T-helper 2 cell treated with Interferon-gamma antibody and Interleukin-4, amounts not matched to agents 100 ng/mL and 5 ng/mL, for 36 hours (primary cell): ENCODE measurements at regions not wholly inside any gene's neighbourhood (a gene's known extent, or its start where the extent isn't known, plus 50 kb on each side); places are given as distances from the start of the nearest gene placed in this dataset.
"Not testable (repeated sequence)": the region's sequence is repeated elsewhere in the genome, so short reads cannot be mapped to it uniquely, and the experiment has no call there.

Experiments
- intact Hi-C: fragments of 100-400 bp; cut with micrococcal nuclease; formaldehyde crosslinking; loops from one replicate; pipeline ENCODE4 v1.15.1; 2023

DNA sequence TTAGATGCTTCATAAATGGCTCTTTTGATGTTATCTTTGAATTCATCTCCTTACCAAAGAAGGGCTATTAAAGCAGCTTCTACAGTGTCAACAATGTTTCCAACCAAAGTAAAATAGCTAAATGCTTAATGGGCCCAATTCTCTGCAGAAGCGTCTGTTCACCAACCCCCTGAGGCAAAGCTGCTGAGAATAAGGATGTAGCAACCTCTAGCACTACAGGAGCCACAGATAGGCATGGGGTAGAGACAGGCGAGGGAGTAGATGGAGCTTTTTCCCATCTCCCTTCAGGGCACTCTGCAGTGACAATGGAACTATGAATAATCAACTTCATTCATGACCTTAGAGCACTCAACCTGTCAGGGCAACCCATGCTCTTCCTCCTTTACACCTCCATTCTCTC is 134.1 kb downstream of the FZD1 start:
- intact Hi-C loops = no loop called here

DNA sequence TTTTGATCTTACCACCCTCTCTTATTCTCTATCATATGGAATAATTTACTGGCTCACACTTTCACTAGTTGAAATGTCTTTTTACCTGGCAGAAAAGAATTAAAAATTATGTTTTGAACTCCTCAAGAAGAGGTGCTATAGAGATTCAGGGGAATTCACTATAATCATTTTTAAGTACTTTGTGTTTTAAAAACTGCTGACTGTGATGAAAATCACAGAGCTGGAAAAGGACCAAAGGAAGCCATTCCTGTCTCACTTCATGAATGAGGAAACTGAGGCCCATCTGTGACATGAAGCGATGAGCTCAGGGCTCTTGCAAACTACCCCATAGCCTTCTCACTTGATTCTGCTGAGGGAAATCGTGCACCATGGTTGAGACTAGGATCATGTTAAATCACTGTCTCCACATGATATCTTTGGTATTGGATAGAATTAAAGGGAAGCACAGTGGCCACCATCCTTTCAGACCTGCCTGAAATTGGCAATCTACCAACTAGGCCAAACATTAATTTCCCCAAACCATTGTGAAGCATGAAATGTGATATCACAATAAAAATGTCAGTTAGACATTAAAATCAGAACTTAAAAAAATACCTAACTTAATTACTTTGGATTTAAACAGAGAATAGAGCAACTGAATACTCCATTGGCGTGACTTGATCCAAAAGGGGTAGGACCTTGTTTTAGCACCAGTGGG is 141.0 kb downstream of the FZD1 start:
- intact Hi-C loops = no loop called here

DNA sequence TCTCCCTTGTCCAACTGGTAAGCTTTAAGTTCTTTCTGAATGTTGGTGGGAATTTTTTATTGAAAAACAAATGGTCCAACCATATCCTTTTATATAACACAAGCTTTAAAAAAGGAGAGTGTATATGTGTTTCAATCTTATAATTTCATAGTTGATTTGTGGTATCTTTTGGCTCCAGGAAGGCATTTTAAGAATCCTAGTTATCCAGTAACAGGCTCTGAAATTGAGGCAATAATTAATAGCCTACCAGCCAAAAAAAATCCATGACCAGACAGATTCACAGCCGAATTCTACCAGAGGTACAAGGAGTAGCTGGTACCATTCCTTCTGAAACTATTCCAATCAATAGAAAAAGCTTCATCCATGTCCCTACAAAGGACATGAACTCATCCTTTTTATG is 141.6 kb downstream of the FZD1 start:
- intact Hi-C loops = not testable (repeated sequence)

DNA sequence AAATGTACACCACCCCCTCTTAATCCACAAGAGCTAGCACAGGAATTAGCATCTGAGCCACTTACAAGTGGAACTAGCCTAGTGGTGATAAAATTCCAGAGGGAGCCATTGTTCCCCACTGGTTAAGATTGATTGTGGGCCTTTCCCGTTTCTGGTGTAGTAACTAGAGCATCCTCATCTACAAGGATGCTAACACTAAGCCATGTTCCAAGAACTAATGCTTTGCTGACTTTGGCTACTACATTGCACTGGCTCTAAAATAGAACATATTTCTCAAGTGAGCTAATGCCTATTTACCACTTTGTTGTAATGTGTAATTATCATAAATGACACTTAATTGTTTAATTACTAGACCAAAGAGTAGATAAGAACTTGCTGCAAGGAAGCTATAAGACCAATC is 143.7 kb downstream of the FZD1 start:
- intact Hi-C loops = no loop called here

DNA sequence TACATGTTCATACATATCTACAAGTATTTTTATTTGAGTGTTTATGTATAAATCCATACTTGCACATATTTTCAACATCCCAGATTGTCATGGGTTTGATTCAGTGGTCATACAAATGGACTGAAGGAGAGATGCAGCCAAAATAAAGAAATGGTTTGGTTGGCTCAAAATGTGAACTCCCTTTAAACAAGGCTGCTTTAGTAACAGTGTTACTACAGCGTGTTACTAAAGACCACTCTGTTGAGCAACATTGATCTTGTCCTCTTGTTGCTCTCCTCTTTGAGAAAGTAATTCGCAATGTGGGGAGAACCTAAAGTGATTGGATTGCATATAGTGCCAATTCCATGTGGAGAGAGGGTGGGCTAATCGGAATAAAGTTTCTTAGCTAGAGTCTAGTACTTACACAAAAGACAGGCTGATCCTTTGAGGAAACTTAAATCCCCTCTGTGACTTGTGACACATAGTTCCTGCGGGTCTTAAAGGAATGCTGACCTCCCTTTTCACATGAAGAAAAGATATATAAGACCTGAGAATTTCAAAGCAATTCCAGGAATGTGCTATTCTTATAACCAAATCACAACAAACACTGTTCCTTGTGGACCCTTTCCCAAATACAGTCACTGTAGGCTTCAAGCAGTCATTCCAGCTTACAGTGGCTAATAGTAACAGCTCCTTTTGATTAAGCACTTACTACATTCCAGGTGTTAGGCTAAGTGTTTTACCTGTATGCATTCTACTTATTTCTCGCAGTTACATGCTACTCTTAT is 144.3 kb downstream of the FZD1 start:
- intact Hi-C loops = no loop called here

DNA sequence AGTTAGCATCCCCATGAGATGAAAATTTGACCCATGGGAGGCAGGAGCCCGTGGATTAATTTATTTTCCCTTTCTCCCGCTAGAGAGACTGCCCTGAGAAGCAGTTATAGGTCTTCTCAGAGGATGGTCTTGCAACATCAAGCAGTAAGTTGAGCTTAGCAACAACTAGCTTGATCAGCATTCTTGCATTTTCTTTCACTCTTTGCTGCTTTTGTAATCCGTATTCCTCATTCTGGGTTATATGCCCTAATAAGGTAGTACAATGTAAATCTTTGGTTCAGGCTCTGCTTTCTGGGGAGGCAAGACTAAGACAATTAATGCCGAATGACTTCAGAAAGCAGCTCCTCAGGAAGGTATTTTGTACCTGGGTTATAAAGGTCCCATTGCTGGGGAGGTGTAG is 146.8 kb downstream of the FZD1 start:
- intact Hi-C loops = no loop called here

DNA sequence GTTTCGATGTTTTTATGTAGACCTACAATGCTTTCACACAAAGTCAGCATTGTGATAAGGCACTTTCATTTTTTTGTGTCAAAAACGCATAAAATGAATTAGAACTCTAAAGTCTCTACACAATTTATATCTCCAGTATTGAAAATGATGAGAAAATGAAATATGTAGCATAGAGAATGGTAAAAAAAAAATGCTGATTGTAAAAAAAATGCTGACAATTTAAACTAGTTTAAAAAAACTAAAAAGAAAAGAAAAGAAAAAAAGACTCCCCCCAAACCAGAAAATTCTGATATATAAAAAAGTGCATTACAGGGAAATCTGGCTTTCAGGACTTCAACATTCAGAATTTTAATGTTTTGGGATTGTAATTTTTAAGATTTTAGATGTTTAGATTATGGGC is 148.1 kb downstream of the FZD1 start:
- intact Hi-C loops = no loop called here

DNA sequence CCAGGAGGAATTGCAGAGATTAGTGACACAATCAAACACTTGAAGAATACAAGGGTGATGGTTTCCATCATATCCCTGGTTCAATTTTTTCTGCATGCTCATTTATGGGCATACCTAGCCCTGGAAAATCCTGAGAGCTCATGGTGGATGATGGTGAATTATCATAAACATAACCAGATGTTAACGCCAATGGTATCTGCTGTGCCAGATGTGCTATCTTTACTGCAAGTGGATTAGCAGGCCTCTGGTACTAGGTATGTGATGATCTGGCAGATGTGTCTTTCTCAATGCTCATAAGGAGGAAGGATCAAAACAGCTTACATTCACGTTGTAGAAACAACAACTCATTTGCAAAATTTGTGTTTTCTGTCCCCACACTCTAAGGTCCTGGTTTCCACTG is 150.5 kb downstream of the FZD1 start:
- intact Hi-C loops = no loop called here

DNA sequence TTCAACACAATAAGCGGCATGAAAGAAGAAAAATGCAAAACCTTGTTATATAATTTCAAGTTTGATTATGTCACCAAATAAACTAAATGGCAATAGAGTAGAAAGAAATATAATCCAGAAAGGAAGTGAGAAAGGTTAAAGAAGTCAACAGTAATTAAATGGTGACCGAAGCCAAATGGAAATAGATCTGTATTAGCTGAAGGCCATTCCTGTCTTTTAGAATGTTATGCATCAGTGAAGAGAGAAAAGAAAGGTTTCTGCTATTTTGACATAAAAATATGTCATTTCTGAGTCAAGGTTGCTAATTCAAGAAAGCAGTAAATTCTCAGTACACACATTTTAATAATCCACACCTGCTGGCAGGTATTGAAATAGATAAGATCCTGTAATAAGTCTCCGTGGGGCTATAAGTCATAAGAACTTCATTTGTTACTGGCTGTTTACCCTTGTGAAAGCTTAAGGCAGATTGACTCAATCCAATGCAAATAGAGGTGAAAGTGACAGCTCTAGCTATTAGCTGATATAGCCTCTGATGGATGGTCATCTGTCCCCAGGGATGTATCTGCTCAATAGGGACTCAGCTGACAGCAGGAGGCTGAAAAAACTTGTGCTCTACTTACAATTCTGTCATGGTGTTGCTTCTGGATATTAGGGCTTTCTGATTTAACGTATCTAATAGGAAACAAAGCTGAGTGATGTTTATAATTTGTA is 152.1 kb downstream of the FZD1 start:
- intact Hi-C loops = no loop called here

DNA sequence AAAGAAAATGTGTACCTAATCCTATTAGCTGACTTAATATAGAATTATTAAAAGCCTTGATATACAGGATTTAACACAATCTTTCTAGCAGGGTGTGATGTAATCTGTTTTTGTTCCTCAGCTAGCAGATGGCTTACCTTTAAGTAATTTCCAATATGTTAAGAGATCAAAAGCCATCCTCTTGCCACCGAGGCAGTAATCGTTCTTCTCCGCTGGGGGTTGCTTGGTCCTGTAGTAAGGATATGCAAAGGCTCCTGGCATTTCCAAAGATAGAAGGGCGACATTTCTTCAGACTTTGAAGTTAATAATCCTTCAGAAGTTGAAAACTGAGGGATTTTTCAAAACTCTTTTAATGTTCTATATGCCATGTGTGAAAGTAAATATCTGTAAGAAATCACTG is 156.4 kb downstream of the FZD1 start:
- intact Hi-C loops = no loop called here

DNA sequence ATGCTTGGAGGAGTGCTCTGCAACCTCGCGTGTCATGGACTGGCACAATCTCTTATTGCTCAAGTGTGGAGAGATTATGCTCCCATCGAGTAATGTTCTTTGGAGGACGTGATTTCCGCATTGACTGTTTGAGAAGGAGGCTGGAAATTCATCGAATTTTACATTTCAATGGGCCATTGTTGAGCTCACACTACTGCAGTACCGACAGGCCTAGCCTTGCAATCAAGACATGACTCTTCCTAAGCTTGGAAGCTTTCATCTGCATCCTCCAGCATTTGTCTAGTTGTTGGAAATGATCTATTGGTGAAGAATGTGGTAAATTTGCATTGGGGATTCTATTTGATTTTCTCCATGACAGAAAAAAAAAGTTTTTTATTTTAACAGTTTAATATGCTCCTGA is 156.8 kb downstream of the FZD1 start:
- intact Hi-C loops = no loop called here

DNA sequence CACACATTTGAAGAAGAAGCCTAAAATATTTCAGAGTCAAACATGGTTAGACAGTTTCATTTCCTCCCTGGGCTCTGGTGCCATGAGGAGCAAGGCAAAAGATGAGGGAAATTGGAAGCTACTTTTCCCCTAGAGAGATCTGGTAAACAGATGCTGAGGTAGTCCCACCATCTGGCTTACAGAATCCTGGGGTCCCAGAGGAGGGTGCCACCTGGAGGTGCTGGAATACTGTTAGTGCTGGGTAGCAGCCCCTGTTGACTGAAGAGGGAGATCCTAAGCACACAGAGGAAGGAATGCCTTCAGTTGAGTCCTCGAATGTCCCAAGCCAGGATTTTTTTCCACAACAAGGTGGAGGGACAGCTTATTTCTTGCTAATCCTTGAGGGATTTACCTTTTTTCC is 160.1 kb downstream of the FZD1 start:
- intact Hi-C loops = no loop called here

DNA sequence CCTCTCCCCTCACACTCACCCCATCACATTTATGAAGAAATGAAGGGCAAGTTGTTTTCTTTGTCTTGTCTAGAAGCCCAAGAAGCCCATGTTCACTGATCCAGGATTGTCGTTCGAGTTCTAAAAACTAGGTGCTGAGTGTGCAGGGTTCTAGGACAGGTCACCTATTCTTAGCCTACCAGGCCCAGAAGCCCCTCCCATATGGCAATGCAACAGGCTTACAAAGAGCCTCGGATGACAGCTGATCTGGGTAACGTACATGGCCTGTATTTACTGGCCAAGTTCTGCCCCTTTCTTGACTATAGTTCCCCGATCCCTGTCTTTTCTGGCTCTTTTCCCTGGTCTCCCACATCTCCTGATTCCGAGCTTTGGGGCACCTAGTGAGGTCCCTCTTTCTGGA is 160.9 kb downstream of the FZD1 start:
- intact Hi-C loops = no loop called here

DNA sequence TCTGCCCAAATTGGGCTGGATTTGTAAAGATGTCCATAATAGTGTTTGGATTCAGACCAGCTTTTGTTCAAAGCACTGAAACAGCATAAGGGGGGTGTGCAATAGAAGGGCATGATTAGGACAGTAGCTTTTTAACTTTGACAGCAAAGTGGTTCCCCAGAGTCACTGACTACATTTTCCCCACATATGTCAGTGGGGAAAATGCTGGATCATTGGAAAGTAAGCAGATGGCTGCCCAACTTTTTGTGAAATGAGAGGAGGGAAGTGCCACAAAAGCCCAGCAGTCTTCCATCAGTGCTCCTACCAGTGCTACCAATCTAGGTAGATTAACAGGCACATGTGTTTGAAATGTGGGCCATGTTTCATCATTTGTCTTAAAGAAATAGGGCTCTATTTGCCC is 162.8 kb downstream of the FZD1 start:
- intact Hi-C loops = no loop called here

DNA sequence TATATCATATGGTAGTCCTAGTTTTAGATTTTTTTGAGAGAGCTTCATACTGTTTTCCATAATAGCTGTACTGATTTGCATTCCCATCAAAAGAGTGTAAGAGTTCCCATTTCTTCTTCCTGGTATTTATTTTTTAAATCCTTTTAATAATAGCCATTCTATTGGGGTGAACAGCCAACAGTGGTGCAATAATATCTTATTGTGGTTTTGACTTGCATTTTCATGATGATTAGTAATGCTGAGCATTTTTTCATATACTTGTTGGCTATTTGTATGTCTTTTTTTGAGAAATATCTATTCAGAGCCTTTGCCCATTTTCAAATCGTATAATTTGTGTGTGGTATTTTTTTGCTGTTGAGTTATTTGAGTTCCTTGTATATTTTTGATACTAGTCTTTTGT is 167.4 kb downstream of the FZD1 start:
- intact Hi-C loops = no loop called here

DNA sequence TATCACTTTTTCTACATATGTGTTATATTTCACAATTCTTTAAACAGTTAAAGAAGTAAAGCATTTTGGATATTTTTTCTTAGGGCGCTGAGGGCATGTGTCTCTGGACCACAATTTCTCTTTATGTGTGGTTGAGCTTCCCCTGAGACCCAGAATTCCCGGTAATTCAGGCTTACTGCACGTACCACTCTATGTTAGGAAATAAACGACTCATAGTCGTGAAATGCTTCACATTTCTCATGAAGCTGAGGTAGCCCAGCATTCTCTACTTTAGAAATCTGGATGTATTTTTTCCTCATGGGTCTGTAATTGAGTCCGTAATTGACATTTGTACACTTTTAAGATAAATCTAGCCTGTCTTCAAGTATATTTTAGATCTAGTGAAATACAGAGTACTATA is 170.6 kb downstream of the FZD1 start:
- intact Hi-C loops = no loop called here

DNA sequence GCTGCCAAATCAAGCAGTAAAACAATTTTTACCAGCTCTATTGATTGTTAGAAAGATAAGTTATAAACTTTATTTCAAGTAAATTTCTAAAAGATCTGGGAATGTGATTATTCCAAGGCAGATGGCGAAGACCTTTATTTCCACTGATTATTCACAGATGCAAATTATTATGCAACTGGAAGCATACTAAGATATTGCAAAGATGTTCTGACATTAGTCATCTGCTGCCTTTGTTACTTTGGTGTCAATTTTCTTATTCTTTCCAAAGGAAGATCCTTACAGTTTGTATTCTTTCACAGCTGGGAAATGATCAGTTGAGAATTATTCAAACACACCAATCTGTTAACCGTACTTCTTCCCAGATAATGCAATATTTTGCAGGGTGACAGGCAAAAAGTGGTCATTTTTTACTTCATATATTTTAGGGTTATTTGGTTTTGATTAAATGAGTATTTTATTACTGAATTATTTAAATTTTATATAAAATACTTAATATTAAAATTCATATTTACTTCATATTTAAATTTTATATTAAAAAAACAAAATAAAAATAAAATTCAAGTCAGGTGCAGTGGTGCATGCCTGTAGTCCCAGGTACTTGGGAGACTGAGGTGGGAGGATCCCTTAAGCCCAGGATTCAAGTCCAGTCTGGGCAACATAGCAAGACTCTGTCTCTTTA is 171.3 kb downstream of the FZD1 start:
- intact Hi-C loops = no loop called here

DNA sequence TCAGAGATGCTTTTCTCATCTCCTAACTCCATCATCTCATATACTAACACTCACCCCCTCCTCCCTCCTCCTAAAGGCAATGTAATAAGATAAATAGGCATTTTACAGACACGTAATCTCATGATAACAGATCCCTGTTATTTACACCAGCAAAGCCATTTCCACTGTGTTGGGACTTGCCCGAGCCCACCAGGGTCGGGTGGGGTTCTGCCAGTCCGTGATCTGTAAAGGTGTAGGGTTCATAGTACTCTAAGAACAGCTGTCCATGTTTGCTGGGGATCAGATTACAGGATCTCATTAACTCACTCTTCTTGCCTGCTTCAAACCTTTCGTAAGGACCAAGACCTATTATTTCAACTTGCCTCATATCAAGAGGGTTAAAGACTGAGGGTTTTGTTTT is 172.4 kb downstream of the FZD1 start:
- intact Hi-C loops = no loop called here

DNA sequence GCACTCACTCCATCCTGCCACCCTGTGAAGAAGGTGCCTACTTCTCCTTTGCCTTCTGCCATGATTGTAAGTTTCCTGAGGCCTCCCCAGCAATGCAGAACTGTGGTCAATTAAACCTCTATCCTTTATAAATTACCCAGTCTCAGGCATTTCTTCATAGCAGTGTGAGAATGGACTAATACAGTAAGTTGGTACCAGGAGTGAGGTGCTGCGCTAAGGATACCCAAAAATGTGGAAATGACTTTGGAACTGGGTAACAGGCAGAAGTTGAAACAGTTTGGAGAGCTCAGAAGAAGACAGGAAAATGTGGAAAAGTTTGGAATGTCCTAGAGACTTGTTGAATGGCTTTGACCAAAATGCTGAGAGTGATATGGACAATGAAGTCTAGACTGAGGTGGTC is 176.0 kb downstream of the FZD1 start:
- intact Hi-C loops = not testable (repeated sequence)

DNA sequence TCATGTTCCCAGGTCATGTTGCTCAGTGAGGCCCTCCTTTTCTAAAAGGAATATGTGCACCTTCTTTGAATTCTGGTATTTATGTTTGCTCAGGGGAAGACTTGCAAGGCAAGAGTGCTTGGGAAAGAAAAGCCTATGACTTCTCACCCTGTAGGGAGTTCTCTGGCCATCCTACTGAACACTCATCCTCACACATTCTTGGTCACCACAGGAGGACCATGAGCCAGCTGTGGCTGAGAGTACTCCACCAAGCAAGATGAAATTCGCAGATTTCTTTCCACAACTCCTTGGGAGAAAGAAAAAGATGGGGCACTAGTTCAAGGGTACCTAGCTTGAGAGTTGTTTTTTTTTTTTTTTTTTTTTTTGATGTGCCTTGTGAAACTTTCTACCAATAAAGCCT is 179.6 kb downstream of the FZD1 start:
- intact Hi-C loops = no loop called here

DNA sequence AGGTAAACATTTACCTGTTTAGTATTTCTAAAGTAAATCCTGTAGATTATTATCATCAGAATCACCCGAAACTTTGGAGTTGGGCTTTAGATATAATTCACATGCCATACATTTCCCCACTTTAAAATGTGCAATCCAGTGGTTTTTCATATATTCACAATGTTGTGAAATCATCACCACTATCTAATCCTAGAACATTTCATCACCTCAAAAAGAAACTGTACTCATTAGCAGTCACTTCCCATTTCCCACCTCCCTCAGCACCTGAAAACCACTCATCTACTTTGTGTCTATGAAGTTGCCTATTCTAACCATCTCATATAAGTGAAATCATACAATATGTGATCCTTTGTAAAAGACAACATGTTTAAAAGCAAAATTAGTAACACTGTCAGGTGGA is 182.6 kb downstream of the FZD1 start:
- intact Hi-C loops = no loop called here

DNA sequence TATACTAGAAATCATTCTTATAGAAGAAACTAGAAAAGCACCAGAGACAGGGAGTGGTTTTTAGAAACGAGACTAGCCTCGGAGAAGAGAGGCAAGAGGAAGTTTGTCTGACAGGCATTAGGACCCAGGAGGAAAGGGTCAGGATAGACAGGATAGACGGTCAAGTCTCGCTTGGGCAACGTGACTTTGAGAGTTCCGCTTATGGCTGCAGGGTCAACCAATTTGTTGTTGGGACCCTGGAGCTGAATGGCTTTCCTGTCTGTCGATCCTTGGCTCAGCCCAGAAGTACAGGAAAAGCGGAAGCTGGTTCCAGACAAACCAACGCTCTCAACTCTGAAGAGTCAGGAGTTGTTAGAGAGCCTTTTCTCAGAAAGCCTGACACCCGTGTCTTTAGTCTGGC is 191.2 kb downstream of the FZD1 start:
- intact Hi-C loops = no loop called here
